Inflammatory macrophage treated with lipopolysaccharide for 4 hours (primary cell): ENCODE measurements at regions not wholly inside any gene's neighbourhood (a gene's known extent, or its start where the extent isn't known, plus 50 kb on each side); places are given as distances from the start of the nearest gene placed in this dataset.
"Not testable (repeated sequence)": the region's sequence is repeated elsewhere in the genome, so short reads cannot be mapped to it uniquely, and the experiment has no call there.

Source experiments
- DNase-seq: peaks from one replicate; pipeline ENCODE4 v3.0.0-alpha.2; 2020

- DNase-seq = no peak
Observed at GRCh38 chr16:51290442-51291285, 139.6 kb upstream of the SALL1 start.

DNA sequence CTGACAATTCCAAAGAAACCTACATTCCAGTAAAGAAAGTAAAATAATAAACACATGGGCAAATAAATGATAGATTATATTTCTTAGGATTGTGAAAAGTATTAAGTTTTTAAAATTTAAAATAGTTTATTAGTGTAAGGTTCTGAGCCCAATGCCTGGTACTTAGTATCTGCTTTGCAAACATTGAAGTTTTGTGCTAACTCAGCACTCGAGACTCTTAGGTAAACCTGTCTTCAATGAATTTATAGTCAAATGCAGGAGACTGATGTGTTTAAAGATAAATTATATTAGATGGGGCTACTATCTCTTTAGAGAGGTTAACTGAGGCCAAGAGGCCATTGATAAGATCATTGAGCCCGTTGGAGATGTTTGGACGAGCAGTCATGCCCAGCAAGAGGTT is 138.3 kb upstream of the SALL1 start:
- DNase-seq = no peak

- no peak for DNase-seq
Observed at GRCh38 chr16:51287121-51287755, 136.2 kb upstream of the SALL1 start.

DNA sequence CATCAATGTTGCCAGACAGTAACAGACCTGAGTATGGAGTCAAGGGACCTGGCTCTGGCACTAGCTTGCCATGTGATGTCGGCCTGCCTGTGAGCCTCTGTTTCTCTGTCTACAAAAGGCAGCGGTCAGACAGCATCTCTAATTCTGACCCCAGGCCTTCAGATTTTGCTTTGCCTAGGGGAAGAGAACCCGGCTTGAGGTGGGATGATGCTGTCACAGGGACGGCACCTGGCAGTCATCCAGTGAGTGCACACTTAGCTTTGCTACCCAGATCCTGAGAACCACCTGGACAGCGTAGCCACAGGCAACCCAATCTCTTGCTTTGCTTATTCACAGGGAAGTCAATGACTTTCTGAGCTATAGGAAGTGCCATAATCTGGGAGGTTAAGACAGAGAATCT is 135.2 kb upstream of the SALL1 start:
- no peak for DNase-seq

GRCh38 chr16:51276336-51276735 is 125.3 kb upstream of the SALL1 start:
- peak; percentile 47 for DNase-seq

DNA sequence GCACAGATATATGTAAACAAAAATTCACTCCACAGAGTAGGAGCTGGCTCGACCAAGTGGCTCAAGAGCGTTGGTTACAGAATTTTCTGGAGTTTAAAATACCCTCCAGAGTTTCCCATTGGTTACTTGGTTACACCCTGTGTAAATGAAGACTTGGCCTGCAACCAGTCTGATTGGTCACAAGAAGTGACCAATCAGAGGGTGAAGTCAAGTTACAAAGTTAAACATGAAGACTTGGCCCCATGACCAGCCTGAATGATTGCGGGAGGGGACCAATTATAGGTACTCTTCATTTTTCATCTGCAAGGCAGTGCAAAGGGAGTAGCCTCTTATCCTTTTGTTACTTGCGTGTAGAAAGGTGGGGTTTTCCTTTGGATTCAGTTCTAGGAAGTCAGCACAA is 121.3 kb upstream of the SALL1 start:
- DNase-seq = no peak

DNA sequence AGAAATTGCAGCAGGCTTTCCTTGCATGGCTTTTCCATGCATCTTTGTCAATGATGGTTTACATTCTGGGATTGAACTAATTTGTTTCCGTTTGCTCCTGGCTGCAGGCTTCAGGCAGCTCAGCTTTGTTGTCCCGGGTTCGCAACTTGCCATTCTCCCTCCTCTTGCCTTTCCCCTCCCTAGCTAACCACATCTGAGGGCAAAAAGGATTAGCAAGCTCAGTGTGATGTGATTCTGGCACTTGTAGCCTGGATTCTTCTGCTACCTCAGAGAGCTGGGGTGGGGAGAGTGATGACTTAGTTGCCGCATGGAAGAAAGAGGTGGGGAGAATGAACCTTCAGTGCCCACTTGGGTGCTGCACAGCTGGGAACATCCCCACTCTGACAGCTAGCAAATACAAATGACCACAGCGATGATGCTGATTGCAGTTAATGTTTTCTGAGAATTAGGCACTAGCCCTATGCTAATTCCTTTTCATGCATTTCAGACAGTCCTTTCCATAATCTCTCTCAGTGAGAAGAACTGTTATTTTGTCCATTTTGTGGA is 120.2 kb upstream of the SALL1 start:
- DNase-seq = no peak

- no peak for DNase-seq
Observed at GRCh38 chr16:51268237-51268636, 117.2 kb upstream of the SALL1 start.

- DNase-seq = no peak
Observed at GRCh38 chr16:51267681-51268080, 116.6 kb upstream of the SALL1 start.

- no peak for DNase-seq
Observed at GRCh38 chr16:51262428-51262827, 111.4 kb upstream of the SALL1 start.

DNA sequence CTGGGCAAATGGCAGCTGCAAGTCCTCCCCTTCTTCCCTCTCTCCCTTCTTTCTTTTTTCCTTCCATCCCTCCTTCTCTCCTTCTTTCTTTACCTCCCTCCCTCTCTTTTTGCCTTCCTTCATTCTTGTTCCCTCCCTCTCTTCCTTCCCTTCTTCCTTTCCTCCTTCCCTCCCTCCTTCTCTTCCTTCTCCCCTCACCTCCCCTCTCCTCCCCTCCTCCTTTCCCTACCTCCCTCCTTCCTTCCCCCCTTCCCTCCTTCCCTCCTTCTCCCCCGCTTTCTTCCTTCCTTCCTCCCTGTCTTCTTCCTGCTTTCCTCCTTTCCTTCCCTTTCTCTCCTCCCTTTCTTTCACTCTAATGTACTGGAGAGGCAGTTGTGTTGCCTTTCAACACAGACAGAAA is 110.8 kb upstream of the SALL1 start:
- no peak for DNase-seq

- DNase-seq = no peak
Observed at GRCh38 chr16:51255349-51255972, 104.4 kb upstream of the SALL1 start.

DNA sequence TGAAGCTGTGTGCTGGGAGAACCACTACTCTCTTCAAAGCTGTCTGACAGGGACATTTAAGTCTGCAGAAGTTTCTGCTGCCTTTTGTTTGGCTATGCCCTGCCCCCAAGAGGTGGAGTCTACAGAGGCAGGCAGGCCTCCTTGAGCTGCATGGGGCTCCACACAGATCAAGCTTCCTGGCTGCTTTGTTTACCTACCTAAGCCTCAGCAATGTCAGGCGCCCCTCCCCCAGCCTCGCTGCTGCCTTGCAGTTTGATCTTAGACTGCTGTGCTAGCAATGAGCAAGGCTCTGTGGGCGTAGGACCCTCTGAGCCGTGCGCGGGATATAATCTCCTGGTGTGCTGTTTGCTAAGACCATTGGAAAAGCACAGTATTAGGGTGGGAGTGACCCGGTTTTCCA is 103.3 kb upstream of the SALL1 start:
- not testable (repeated sequence) for DNase-seq

DNA sequence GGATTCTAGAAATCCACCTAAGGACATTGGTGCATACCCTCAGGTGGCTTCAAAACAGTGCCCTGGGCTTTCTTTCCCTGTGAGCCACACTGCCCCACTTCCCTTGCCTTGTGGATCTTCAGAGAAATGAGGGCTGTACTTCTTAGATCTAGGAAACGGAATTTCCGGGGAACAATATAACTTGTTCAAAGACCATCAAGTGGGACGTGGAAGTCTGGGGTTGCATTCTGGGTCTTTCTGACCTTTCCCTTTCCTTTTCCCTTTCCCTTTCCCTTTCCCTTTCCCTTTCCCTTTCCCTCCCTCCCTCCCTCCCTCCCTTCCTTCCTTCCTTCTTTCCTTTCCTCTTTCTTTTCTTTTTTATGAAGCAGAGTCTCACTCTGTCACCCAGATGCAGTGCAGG is 97.1 kb upstream of the SALL1 start:
- peak; percentile 10 for DNase-seq

DNA sequence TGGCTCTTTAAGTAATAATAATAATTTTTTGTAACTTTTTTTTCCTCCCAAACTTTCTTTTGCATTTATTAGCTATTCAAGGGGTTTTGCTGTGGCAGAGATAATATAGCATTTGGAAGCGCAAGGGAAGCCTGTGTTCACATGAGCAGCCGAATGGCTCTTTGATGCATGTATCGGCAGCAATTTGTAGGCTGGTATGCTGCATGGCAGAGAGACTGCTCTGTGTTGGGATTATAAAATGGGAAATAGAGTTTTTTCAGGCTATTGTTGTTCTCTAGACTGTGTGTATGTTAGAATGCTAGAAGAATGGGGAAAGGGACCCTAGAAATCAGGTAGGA is 94.6 kb upstream of the SALL1 start:
- no peak for DNase-seq

DNA sequence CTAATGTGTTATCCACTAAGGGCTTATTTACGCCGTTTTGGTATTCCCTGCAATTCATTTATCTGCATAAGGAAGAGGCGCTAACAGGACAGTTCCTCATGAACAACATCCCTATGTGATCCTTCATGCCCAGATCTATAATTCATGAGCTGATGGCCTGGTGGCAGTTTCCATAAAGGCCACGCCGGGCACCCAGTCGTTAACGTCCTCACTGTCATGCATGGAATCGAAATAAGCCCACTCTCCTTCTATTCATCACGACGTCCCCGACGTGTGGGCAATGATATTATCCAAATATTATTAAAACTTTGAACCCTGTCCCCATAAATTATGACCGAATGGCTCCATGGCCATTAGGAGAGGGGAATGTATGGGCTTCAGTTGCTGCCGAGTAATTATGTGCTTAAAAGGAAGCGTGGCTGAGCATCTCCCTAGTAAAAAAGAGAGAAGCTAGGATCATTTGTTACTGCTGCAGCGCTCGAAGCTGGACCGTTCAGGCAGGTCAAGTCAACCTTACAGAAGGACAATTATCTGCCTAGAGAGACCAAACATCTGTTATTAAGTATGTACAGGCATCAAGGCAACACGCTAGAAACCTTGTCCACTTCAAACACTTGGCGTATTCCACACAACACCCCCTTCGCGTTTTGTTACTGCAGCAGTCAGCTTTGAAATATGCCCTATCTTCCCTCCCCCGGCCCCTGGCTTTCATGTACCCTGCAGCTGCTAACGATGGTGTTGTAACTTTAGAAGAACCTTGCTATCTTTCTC is 94.0 kb upstream of the SALL1 start:
- DNase-seq = no peak

GRCh38 chr16:51243936-51244436 is 92.9 kb upstream of the SALL1 start:
- no peak for DNase-seq

DNA sequence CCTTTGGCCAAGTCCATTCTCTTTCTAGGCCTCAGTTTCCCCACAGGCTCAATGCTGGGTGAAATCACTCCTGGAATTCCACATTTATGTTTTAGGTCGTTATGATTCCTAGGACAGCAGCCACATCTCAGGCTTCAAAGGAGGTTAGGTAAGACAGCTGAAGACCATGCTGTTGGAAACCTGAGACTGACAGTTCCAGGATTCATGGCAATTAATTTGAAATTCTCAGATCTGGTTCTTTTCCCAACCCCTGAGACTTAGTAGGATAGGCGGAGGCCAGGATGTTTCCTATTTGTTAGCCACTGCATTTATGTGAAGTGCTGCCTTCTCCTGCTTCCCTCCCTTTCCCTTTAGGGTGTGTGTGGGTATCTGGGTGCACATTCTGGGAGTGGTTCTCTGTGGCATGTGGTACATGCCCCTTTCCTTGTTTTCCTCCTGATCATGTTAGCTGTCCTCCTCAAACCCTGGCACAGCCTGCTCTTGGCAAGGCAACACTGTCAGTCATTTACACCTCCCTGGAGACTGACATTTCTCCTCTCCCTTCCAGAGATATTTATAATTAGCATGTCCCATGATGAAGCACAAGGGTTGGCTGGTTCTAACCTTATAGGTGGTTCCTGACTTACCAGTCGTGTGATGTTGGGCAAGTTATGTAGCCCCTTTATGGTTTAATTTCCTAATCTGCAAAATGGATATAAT is 91.4 kb upstream of the SALL1 start:
- no peak for DNase-seq

- no peak for DNase-seq
Observed at GRCh38 chr16:51239196-51239595, 88.1 kb upstream of the SALL1 start.

GRCh38 chr16:51237861-51238378 is 86.8 kb upstream of the SALL1 start:
- DNase-seq = no peak

GRCh38 chr16:51237207-51237606 is 86.1 kb upstream of the SALL1 start:
- no peak for DNase-seq

DNA sequence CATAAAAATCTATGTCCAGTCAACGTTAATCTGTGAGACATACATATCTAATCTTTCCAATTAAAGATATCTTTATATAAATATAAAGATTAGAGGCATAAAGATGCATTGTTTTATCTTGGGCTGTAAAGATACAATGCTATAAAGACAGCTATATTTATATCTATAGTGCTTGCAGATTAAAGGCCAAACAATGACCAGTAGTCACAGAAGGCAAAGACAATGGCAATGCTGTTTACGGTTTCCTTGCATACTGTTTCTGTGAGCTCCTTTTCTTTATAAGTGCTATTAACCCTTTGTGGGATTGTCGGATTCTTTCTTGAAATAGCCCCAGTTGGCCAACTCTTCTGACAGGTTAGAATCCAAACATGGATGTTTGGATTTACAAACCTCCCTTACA is 85.5 kb upstream of the SALL1 start:
- no peak for DNase-seq
